ENCODE measurements at regions not wholly inside any gene's neighbourhood (a gene's known extent, or its start where the extent isn't known, plus 50 kb on each side); places are given as distances from the start of the nearest gene placed in this dataset.
"Not testable (repeated sequence)": the region's sequence is repeated elsewhere in the genome, so short reads cannot be mapped to it uniquely, and the experiment has no call there.

GRCh38 chrX:26597981-26598380 lies 382.0 kb downstream of the MAGEB5 start:
- no peak for DNase-seq (ENCODE audit: low spot score)

GRCh38 chrX:26590849-26591248 lies 374.9 kb downstream of the MAGEB5 start:
- DNase-seq (ENCODE audit: low spot score), result no peak

- no peak for DNase-seq (ENCODE audit: low spot score)
These were observed 370.6 kb downstream of the MAGEB5 start for GRCh38 chrX:26586570-26586969.

- DNase-seq (ENCODE audit: low spot score), result no peak
These were observed 365.1 kb downstream of the MAGEB5 start for GRCh38 chrX:26581091-26581490.

GRCh38 chrX:26580021-26580420 lies 364.1 kb downstream of the MAGEB5 start:
- no peak for DNase-seq (ENCODE audit: low spot score)

- DNase-seq (ENCODE audit: low spot score), result no peak
These were observed 358.3 kb downstream of the MAGEB5 start for GRCh38 chrX:26574234-26574633.

- DNase-seq (ENCODE audit: low spot score), result no peak
These were observed 346.2 kb downstream of the MAGEB5 start for GRCh38 chrX:26562156-26562555.

- no peak for DNase-seq (ENCODE audit: low spot score)
These were observed 343.9 kb downstream of the MAGEB5 start for GRCh38 chrX:26559855-26560254.

- DNase-seq (ENCODE audit: low spot score), result no peak
These were observed 342.9 kb downstream of the MAGEB5 start for GRCh38 chrX:26558719-26559386.

- no peak for DNase-seq (ENCODE audit: low spot score)
These were observed 341.8 kb downstream of the MAGEB5 start for GRCh38 chrX:26557691-26558321.

- DNase-seq (ENCODE audit: low spot score), result not testable (repeated sequence)
These were observed 309.8 kb downstream of the MAGEB5 start for GRCh38 chrX:26525768-26526167.

- no peak for DNase-seq (ENCODE audit: low spot score)
These were observed 306.5 kb downstream of the MAGEB5 start for GRCh38 chrX:26522501-26522900.

GRCh38 chrX:26511589-26512363 lies 295.8 kb downstream of the MAGEB5 start:
- DNase-seq (ENCODE audit: low spot score), result no peak

GRCh38 chrX:26470941-26471340 lies 255.0 kb downstream of the MAGEB5 start:
- DNase-seq (ENCODE audit: low spot score), result no peak

- DNase-seq (ENCODE audit: low spot score), result no peak
These were observed 250.4 kb downstream of the MAGEB5 start for GRCh38 chrX:26466387-26466786.

- no peak for DNase-seq (ENCODE audit: low spot score)
These were observed 229.3 kb downstream of the MAGEB5 start for GRCh38 chrX:26445288-26445687.

GRCh38 chrX:26444417-26444816 lies 228.4 kb downstream of the MAGEB5 start:
- DNase-seq (ENCODE audit: low spot score), result not testable (repeated sequence)

- DNase-seq (ENCODE audit: low spot score), result no peak
These were observed 226.4 kb downstream of the MAGEB5 start for GRCh38 chrX:26442340-26442739.

- DNase-seq (ENCODE audit: low spot score), result no peak
These were observed 198.6 kb downstream of the MAGEB5 start for GRCh38 chrX:26414534-26414933.

- no peak for DNase-seq (ENCODE audit: low spot score)
These were observed 195.1 kb downstream of the MAGEB5 start for GRCh38 chrX:26411045-26411444.

- DNase-seq (ENCODE audit: low spot score), result no peak
These were observed 193.7 kb downstream of the MAGEB5 start for GRCh38 chrX:26409636-26410035.

GRCh38 chrX:26387906-26388305 lies 171.9 kb downstream of the MAGEB5 start:
- DNase-seq (ENCODE audit: low spot score), result no peak

- DNase-seq (ENCODE audit: low spot score), result no peak
These were observed 160.2 kb downstream of the MAGEB5 start for GRCh38 chrX:26376037-26376708.
